Panc1 (cell line): ENCODE measurements at regions not wholly inside any gene's neighbourhood (a gene's known extent, or its start where the extent isn't known, plus 50 kb on each side); places are given as distances from the start of the nearest gene placed in this dataset.

ENCODE experiments used
- CTCF ChIP-seq: fragments of 450-650 bp; IDR thresholded peaks from 2 replicates; pipeline ENCODE4 v1.5.1; 2017; ENCODE audit warnings: mild to moderate bottlenecking
- POLR2AphosphoS5 ChIP-seq: IDR thresholded peaks from 2 replicates; pipeline ENCODE4 v1.6.1; 2012; ENCODE audit warnings: mild to moderate bottlenecking, low read depth, low read length, moderate library complexity
- REST ChIP-seq, 2 experiments: IDR thresholded peaks; 2 replicates each; pipeline ENCODE4 v1.6.1; 2011 to 2012; ENCODE audit warnings: low read depth in 2 of 2, control low read depth in 1 of 2, low read length in 1 of 2, mild to moderate bottlenecking in 1 of 2, moderate library complexity in 1 of 2; ENCODE audit not compliant: insufficient read depth in 1 of 2
- SIN3A ChIP-seq: IDR thresholded peaks from 2 replicates; pipeline ENCODE4 v1.6.1; 2012; ENCODE audit warnings: low read depth, mild to moderate bottlenecking, low read length, moderate library complexity, borderline replicate concordance; ENCODE audit not compliant: insufficient read depth
- TCF7L2 ChIP-seq: IDR thresholded peaks from 2 replicates; pipeline ENCODE4 v1.6.1; 2011; ENCODE audit warnings: mild to moderate bottlenecking, low read depth, low read length, inconsistent platforms

GRCh38 chr12:87883806-87884205, 145.4 kb downstream of the C12orf50 start:
- TF ChIP-seq CTCF (no peak), POLR2AphosphoS5 (no peak), TCF7L2 (no peak), REST (IDR thresholded peaks at IDR 0.05; ENCODE audit: insufficient read depth in 1 of 2, low read depth in 2 of 2, low read length in 1 of 2) (no peak), SIN3A (no peak)
